ENCODE measurements at regions not wholly inside any gene's neighbourhood (a gene's known extent, or its start where the extent isn't known, plus 50 kb on each side); places are given as distances from the start of the nearest gene placed in this dataset.

GRCh38 chr4:34289489-34289888 is 1954.8 kb downstream of the ARAP2 start:
- Mint-ChIP-seq H3K36me3 (no peaks in the 10 kb centered on the region), H3K27me3 (ENCODE audit: insufficient read depth, low read depth) (no peaks in the 10 kb centered on the region), H3K27ac (no peak overlapping the region), H3K9me3 (no peaks in the 10 kb centered on the region), H3K4me1 (peaks cover 4% of the 10 kb centered on the region), H3K4me3 (no peak overlapping the region)
- Histone ChIP-seq H3K27ac (no peak overlapping the region), H3K4me1 (no peaks in the 10 kb centered on the region), H3K4me3 (no peak overlapping the region), H3K9ac (no peak overlapping the region), H3K79me2 (ENCODE audit: low read depth) (no peaks in the 10 kb centered on the region), H2AFZ (replicated peaks) (no peak overlapping the region), H4K20me1 (ENCODE audit: low read depth) (no peaks in the 10 kb centered on the region), H3K4me2 (no peak overlapping the region), H3K27me3 (no peaks in the 10 kb centered on the region), H3K36me3 (no peaks in the 10 kb centered on the region), H3K9me3 (ENCODE audit: low read depth) (no peaks in the 10 kb centered on the region), H3F3A (ENCODE audit: low read depth) (no peaks in the 10 kb centered on the region)
- no peak for DNase-seq (ENCODE audit: low spot score)
- TF ChIP-seq EZH2phosphoT487 (IDR thresholded peaks at IDR 0.05) (no peak), EZH2 (IDR thresholded peaks at IDR 0.05) (no peak)
- TF ChIP-seq, protein P1, sequence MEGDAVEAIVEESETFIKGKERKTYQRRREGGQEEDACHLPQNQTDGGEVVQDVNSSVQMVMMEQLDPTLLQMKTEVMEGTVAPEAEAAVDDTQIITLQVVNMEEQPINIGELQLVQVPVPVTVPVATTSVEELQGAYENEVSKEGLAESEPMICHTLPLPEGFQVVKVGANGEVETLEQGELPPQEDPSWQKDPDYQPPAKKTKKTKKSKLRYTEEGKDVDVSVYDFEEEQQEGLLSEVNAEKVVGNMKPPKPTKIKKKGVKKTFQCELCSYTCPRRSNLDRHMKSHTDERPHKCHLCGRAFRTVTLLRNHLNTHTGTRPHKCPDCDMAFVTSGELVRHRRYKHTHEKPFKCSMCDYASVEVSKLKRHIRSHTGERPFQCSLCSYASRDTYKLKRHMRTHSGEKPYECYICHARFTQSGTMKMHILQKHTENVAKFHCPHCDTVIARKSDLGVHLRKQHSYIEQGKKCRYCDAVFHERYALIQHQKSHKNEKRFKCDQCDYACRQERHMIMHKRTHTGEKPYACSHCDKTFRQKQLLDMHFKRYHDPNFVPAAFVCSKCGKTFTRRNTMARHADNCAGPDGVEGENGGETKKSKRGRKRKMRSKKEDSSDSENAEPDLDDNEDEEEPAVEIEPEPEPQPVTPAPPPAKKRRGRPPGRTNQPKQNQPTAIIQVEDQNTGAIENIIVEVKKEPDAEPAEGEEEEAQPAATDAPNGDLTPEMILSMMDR (IDR thresholded peaks at IDR 0.05) = no peak

DNA sequence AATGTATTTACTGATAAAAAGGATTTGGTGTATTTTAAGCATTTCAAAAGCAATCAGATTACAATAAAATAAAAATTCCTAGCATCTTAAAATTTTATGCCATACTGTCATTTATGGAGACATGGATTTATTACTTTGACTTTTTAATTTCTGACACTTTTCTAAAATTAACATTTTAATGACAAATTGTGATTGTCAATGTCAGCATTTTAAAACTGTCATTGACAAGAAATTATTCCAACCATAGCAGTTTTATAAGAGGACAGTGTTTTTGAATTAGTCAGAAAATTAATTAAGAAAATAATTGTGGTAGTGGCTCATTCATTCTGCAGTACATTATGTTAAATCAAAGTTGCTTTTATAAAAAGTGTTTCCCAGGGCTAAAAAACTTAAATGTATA is 1954.4 kb downstream of the ARAP2 start:
- Mint-ChIP-seq H3K4me1 (peaks cover 4% of the 10 kb centered on the region), H3K4me3 (no peak overlapping the region), H3K9me3 (no peaks in the 10 kb centered on the region), H3K36me3 (no peaks in the 10 kb centered on the region), H3K27me3 (ENCODE audit: insufficient read depth, low read depth) (no peaks in the 10 kb centered on the region), H3K27ac (no peak overlapping the region)
- no peak overlapping the region for H2AFZ ChIP-seq (replicated peaks)
- H3K27me3 ChIP-seq = no peaks in the 10 kb centered on the region
- TF ChIP-seq EZH2 (IDR thresholded peaks at IDR 0.05) = no peak
- TF ChIP-seq, protein P1 (IDR thresholded peaks at IDR 0.05) = no peak
- no peak for TF ChIP-seq EZH2phosphoT487 (IDR thresholded peaks at IDR 0.05)
- no peak overlapping the region for H3K27ac ChIP-seq
- H3K9me3 ChIP-seq (ENCODE audit: low read depth) = no peaks in the 10 kb centered on the region
- no peaks in the 10 kb centered on the region for H3K4me1 ChIP-seq
- H4K20me1 ChIP-seq (ENCODE audit: low read depth) = no peaks in the 10 kb centered on the region
- H3K4me3 ChIP-seq = no peak overlapping the region
- no peaks in the 10 kb centered on the region for H3K79me2 ChIP-seq (ENCODE audit: low read depth)
- no peaks in the 10 kb centered on the region for H3K36me3 ChIP-seq
- no peaks in the 10 kb centered on the region for H3F3A ChIP-seq (ENCODE audit: low read depth)
- H3K9ac ChIP-seq = no peak overlapping the region
- H3K4me2 ChIP-seq = no peak overlapping the region
- no peak for DNase-seq (ENCODE audit: low spot score)

- Mint-ChIP-seq H3K4me3 (no peak overlapping the region), H3K27ac (no peak overlapping the region), H3K4me1 (peaks cover 4% of the 10 kb centered on the region), H3K27me3 (ENCODE audit: insufficient read depth, low read depth) (no peaks in the 10 kb centered on the region), H3K36me3 (no peaks in the 10 kb centered on the region), H3K9me3 (no peaks in the 10 kb centered on the region)
- no peak overlapping the region for H3K27ac ChIP-seq
- no peaks in the 10 kb centered on the region for H3F3A ChIP-seq (ENCODE audit: low read depth)
- H3K4me3 ChIP-seq = no peak overlapping the region
- no peak overlapping the region for H3K9ac ChIP-seq
- H3K4me2 ChIP-seq = no peak overlapping the region
- H2AFZ ChIP-seq (replicated peaks) = peak overlapping the region; percentile 19
- H3K36me3 ChIP-seq = no peaks in the 10 kb centered on the region
- H3K9me3 ChIP-seq (ENCODE audit: low read depth) = no peaks in the 10 kb centered on the region
- TF ChIP-seq EZH2 (IDR thresholded peaks at IDR 0.05) = no peak
- TF ChIP-seq, protein P1 (IDR thresholded peaks at IDR 0.05) = no peak
- no peak for TF ChIP-seq EZH2phosphoT487 (IDR thresholded peaks at IDR 0.05)
- H4K20me1 ChIP-seq (ENCODE audit: low read depth) = no peaks in the 10 kb centered on the region
- H3K79me2 ChIP-seq (ENCODE audit: low read depth) = no peaks in the 10 kb centered on the region
- no peaks in the 10 kb centered on the region for H3K27me3 ChIP-seq
- H3K4me1 ChIP-seq = no peaks in the 10 kb centered on the region
- DNase-seq (ENCODE audit: low spot score) = no peak
Measured at GRCh38 chr4:34293459-34293858, 1950.9 kb downstream of the ARAP2 start.

All from neural progenitor cell (in vitro differentiated cells).